CD14-positive monocyte (primary cell): ENCODE measurements at regions not wholly inside any gene's neighbourhood (a gene's known extent, or its start where the extent isn't known, plus 50 kb on each side); places are given as distances from the start of the nearest gene placed in this dataset.

Experiments used
- DNase-seq, 3 donors: peaks; one replicate each; pipeline ENCODE4 v3.0.0-alpha.2; 2011 to 2022
- H2AFZ ChIP-seq: 2 replicates; pipeline ENCODE4 v1.6.0; 2012; ENCODE audit warnings: mild to moderate bottlenecking, low read depth, low read length, inconsistent platforms; ENCODE audit not compliant: insufficient read depth, poor library complexity, severe bottlenecking
- H3K27ac ChIP-seq, 2 donors: 1 replicate in 1 of 2; 2 replicates in 1 of 2; pipeline ENCODE4 v1.5.1; 2012 to 2013; ENCODE audit warnings: low read length in 2 of 2, control low read depth in 1 of 2, inconsistent platforms in 1 of 2, low read depth in 1 of 2, mild to moderate bottlenecking in 1 of 2
- H3K27me3 ChIP-seq, 2 donors: one replicate each; pipeline versions ENCODE4 v1.6.0 to v1.6.1; 2011 to 2013; ENCODE audit warnings: low read length in 2 of 2; ENCODE audit not compliant: control insufficient read depth in 2 of 2, insufficient read depth in 2 of 2
- H3K36me3 ChIP-seq, 2 donors: replicated peaks in 1 of 2; 1 replicate in 1 of 2; 2 replicates in 1 of 2; pipeline versions ENCODE4 v1.5.1 to v1.6.1; 2012 to 2013; ENCODE audit warnings: low read length in 2 of 2, control low read depth in 1 of 2, inconsistent platforms in 1 of 2, mild to moderate bottlenecking in 1 of 2; ENCODE audit not compliant: insufficient read depth in 2 of 2, control insufficient read depth in 1 of 2
- H3K4me1 ChIP-seq, 2 donors: 1 replicate in 1 of 2; 2 replicates in 1 of 2; pipeline versions ENCODE4 v1.5.1 to v1.6.1; 2012 to 2013; ENCODE audit warnings: low read length in 2 of 2, control low read depth in 1 of 2, inconsistent platforms in 1 of 2, mild to moderate bottlenecking in 1 of 2, moderate library complexity in 1 of 2; ENCODE audit not compliant: insufficient read depth in 2 of 2, control insufficient read depth in 1 of 2
- H3K4me2 ChIP-seq: replicated peaks from 2 replicates; pipeline ENCODE3; 2012; ENCODE audit warnings: low read length, moderate library complexity, mild to moderate bottlenecking; ENCODE audit not compliant: poor library complexity, severe bottlenecking; ENCODE audit errors: extremely low read depth
- H3K4me3 ChIP-seq, 3 experiments: fragments of 200-600 bp in 1 of 3; sonication (generic) in 1 of 3; replicated peaks in 1 of 3; 1 replicate in 2 of 3; 2 replicates in 1 of 3; pipeline ENCODE4 v1.5.1; 2011 to 2013; ENCODE audit warnings: low read length in 3 of 3, mild to moderate bottlenecking in 3 of 3, control low read depth in 2 of 3, low read depth in 2 of 3, inconsistent platforms in 1 of 3, moderate library complexity in 1 of 3
- H3K79me2 ChIP-seq: 2 replicates; pipeline ENCODE4 v1.6.0; 2012; ENCODE audit warnings: mild to moderate bottlenecking, control low read depth, inconsistent platforms, low read length, moderate library complexity; ENCODE audit not compliant: insufficient read depth
- H3K9ac ChIP-seq: 2 replicates; pipeline ENCODE4 v1.6.0; 2017; ENCODE audit warnings: low read length, mild to moderate bottlenecking; ENCODE audit not compliant: insufficient read depth, poor library complexity, severe bottlenecking
- H3K9me3 ChIP-seq, 2 donors: replicated peaks in 1 of 2; 1 replicate in 1 of 2; 2 replicates in 1 of 2; pipeline versions ENCODE4 v1.5.1 to v1.6.1; 2012 to 2013; ENCODE audit warnings: low read length in 2 of 2, control low read depth in 1 of 2; ENCODE audit not compliant: control insufficient read depth in 1 of 2, insufficient read depth in 1 of 2
- H4K20me1 ChIP-seq: 2 replicates; pipeline ENCODE4 v1.6.0; 2012; ENCODE audit warnings: mild to moderate bottlenecking, low read length, control low read depth, moderate library complexity; ENCODE audit not compliant: insufficient read depth
- H3K27ac Mint-ChIP-seq, 7 donors: one replicate each; pipeline ENCODE4 v1.8.0; 2020; ENCODE audit warnings: mild to moderate bottlenecking in 7 of 7, mixed read lengths in 7 of 7, moderate library complexity in 6 of 7, inconsistent platforms in 2 of 7
- H3K27me3 Mint-ChIP-seq, 3 donors: one replicate each; pipeline ENCODE4 v1.8.0; 2021 to 2022; ENCODE audit warnings: low read depth in 3 of 3, mild to moderate bottlenecking in 3 of 3, mixed read lengths in 3 of 3, moderate library complexity in 3 of 3, inconsistent platforms in 1 of 3
- H3K36me3 Mint-ChIP-seq, 2 donors: one replicate each; pipeline ENCODE4 v1.8.0; 2020; ENCODE audit warnings: mixed read lengths in 2 of 2, inconsistent platforms in 1 of 2, mild to moderate bottlenecking in 1 of 2
- H3K4me1 Mint-ChIP-seq: one replicate; pipeline ENCODE4 v1.8.0; 2020; ENCODE audit warnings: mild to moderate bottlenecking, mixed read lengths
- H3K4me3 Mint-ChIP-seq, 2 donors: one replicate each; pipeline ENCODE4 v1.8.0; 2020; ENCODE audit warnings: mild to moderate bottlenecking in 2 of 2, mixed read lengths in 2 of 2, moderate library complexity in 1 of 2
- H3K9me3 Mint-ChIP-seq, 7 donors: one replicate each; pipeline ENCODE4 v1.8.0; 2020 to 2022; ENCODE audit warnings: mixed read lengths in 7 of 7, mild to moderate bottlenecking in 6 of 7, moderate library complexity in 6 of 7, inconsistent platforms in 2 of 7
- WGBS: methylation state at CpG from one replicate; pipeline ENCODE4 v1.1.5; 2013; ENCODE audit warnings: missing lambda C conversion rate; ENCODE audit not compliant: insufficient coverage; 5-methylcytosine and 5-hydroxymethylcytosine counted together
- intact Hi-C, 2 donors: fragments of 100-400 bp; cut with micrococcal nuclease; formaldehyde crosslinking; loops; one replicate each; pipeline versions ENCODE4 v1.15.0 to v1.15.1; 2023
- TF ChIP-seq, protein P1 (sequence below): fragments of 200-600 bp; IDR thresholded peaks from one replicate; pipeline ENCODE4 v1.8.0; 2022; ENCODE audit warnings: antibody characterized with exemption, mild to moderate bottlenecking

DNA sequence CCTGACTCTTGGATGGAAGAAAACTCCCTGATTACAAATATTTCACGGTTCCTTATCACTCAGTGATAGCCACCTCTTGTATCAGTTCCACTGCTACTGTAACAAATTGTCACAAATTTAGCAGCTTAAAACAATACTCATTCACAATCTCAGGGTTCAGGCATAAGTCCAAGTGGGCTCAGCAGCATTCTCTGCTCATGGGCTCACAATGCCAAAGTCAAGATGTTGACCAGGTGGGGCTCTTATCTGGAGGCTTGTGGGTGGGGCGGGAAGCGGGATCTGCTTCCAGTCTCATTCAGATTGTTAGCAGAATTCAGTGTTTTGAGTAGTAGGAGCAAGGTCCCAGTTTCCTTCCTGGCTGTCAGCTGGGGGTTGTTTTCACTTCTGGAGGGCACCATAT, 137.3 kb upstream of the FAM78B start:
- intact Hi-C loops: no loop called here
- H3K27ac ChIP-seq: no peak overlapping the region
- H3K36me3 ChIP-seq: no peaks in the 10 kb centered on the region
- H3K4me1 ChIP-seq: no peaks in the 10 kb centered on the region
- TF ChIP-seq, protein P1, sequence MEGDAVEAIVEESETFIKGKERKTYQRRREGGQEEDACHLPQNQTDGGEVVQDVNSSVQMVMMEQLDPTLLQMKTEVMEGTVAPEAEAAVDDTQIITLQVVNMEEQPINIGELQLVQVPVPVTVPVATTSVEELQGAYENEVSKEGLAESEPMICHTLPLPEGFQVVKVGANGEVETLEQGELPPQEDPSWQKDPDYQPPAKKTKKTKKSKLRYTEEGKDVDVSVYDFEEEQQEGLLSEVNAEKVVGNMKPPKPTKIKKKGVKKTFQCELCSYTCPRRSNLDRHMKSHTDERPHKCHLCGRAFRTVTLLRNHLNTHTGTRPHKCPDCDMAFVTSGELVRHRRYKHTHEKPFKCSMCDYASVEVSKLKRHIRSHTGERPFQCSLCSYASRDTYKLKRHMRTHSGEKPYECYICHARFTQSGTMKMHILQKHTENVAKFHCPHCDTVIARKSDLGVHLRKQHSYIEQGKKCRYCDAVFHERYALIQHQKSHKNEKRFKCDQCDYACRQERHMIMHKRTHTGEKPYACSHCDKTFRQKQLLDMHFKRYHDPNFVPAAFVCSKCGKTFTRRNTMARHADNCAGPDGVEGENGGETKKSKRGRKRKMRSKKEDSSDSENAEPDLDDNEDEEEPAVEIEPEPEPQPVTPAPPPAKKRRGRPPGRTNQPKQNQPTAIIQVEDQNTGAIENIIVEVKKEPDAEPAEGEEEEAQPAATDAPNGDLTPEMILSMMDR: no peak
- H4K20me1 ChIP-seq: no peaks in the 10 kb centered on the region
- WGBS: 80% methylated on average over 1 of the region's 3 CpGs
- H3K36me3 Mint-ChIP-seq: no peaks in the 10 kb centered on the region
- H3K9me3 ChIP-seq: peaks cover 0 to 4% of the 10 kb centered on the region in 2 donors
- no peaks in the 10 kb centered on the region for H3K4me1 Mint-ChIP-seq
- H3K27me3 Mint-ChIP-seq: peaks cover 0 to 4% (median 0%) of the 10 kb centered on the region in 3 donors
- no peaks in the 10 kb centered on the region for H3K79me2 ChIP-seq
- no peak overlapping the region for H2AFZ ChIP-seq
- no peaks in the 10 kb centered on the region for H3K27me3 ChIP-seq
- no peak for DNase-seq
- no peak overlapping the region for H3K9ac ChIP-seq
- no peak overlapping the region for H3K27ac Mint-ChIP-seq
- H3K4me3 Mint-ChIP-seq: no peak overlapping the region
- H3K4me2 ChIP-seq: no peak overlapping the region
- H3K9me3 Mint-ChIP-seq: peaks cover 0 to 7% (median 3%) of the 10 kb centered on the region in 7 donors
- no peak overlapping the region for H3K4me3 ChIP-seq

DNA sequence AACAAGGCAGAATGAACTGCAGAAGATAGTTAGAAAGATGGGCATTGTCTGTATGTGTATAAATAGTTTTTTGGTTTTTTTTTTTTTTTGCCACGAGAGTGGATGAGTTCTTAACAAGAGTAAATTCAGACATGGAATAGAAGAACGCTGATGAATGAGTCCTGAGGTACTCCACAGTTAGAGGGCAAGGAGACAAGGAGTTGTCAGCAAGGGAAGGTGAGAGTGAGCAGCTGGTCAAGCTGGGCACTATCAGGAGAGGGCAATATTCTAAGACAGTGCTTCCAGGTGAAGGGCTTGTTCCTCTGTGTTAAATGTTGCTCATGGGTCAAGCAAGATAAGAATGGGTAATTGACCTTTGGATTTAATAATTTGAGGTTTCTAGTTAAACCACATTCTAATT, 138.6 kb upstream of the FAM78B start:
- Histone ChIP-seq H3K4me2 (no peak overlapping the region), H3K36me3 (no peaks in the 10 kb centered on the region), H3K4me1 (no peaks in the 10 kb centered on the region), H3K27me3 (no peaks in the 10 kb centered on the region), H3K27ac (no peak overlapping the region), H4K20me1 (no peaks in the 10 kb centered on the region), H2AFZ (no peak overlapping the region), H3K4me3 (no peak overlapping the region), H3K79me2 (no peaks in the 10 kb centered on the region), H3K9me3 (no peaks in the 10 kb centered on the region), H3K9ac (no peak overlapping the region)
- Mint-ChIP-seq H3K4me1 (no peaks in the 10 kb centered on the region), H3K27me3 (peaks cover 0 to 3% (median 0%) of the 10 kb centered on the region in 3 donors), H3K36me3 (no peaks in the 10 kb centered on the region), H3K9me3 (peaks cover 0 to 5% (median 2%) of the 10 kb centered on the region in 7 donors), H3K27ac (no peak overlapping the region), H3K4me3 (no peak overlapping the region)
- intact Hi-C loops: no loop called here
- TF ChIP-seq, protein P1: no peak
- no peak for DNase-seq
- 100% methylated on average over 1 of the region's 2 CpGs for WGBS
